GM19238 (cell line): ENCODE measurements at regions not wholly inside any gene's neighbourhood (a gene's known extent, or its start where the extent isn't known, plus 50 kb on each side); places are given as distances from the start of the nearest gene placed in this dataset.
"Not testable (repeated sequence)": the region's sequence is repeated elsewhere in the genome, so short reads cannot be mapped to it uniquely, and the experiment has no call there.

ENCODE experiments used
- DNase-seq: peaks from one replicate; pipeline ENCODE4 v3.0.0; 2011; ENCODE audit warnings: low spot score; ENCODE audit not compliant: insufficient read length

- DNase-seq = no peak
Measured at GRCh38 chr4:155473420-155474095, 96.8 kb upstream of the MAP9 start.

DNA sequence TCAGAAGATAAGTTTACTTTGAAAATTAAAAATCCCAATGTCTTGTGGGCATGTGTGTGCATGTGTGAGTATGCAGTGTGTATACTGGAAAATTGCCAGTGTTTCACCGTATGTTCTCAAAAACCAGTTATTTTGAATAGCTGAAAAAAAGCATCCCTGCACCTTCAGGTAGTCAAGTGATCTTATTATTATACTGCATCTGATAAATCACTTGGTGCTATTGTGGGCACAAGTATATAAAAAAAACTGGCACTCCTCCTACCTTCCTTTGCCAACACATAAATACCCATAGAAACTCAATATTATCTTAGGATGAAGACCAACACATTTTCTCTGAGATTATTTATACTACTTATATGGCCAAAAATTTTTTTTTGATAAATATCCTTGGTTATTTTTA, 91.5 kb upstream of the MAP9 start:
- DNase-seq = no peak

DNA sequence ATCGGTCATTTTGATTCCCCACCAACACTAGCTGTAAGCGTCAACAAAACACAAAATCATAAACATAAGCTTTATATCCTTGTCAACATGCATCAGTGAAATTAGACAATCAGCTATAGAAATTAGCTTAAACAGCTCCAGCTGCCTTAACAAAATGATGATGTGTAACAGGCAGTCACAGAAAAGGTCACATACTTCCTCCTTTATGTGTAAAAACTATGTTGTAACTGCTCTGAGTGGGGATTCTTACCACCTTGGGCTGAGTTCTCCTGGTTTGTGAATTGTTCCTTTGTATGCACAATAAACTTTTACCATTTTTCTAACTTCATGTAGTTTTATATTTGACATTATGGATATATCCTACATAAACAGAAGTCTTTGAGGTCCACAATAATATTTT, 73.9 kb upstream of the MAP9 start:
- DNase-seq = no peak

GRCh38 chr4:155445306-155445705, 68.5 kb upstream of the MAP9 start:
- no peak for DNase-seq

GRCh38 chr4:155444721-155445120, 68.0 kb upstream of the MAP9 start:
- DNase-seq = no peak

DNA sequence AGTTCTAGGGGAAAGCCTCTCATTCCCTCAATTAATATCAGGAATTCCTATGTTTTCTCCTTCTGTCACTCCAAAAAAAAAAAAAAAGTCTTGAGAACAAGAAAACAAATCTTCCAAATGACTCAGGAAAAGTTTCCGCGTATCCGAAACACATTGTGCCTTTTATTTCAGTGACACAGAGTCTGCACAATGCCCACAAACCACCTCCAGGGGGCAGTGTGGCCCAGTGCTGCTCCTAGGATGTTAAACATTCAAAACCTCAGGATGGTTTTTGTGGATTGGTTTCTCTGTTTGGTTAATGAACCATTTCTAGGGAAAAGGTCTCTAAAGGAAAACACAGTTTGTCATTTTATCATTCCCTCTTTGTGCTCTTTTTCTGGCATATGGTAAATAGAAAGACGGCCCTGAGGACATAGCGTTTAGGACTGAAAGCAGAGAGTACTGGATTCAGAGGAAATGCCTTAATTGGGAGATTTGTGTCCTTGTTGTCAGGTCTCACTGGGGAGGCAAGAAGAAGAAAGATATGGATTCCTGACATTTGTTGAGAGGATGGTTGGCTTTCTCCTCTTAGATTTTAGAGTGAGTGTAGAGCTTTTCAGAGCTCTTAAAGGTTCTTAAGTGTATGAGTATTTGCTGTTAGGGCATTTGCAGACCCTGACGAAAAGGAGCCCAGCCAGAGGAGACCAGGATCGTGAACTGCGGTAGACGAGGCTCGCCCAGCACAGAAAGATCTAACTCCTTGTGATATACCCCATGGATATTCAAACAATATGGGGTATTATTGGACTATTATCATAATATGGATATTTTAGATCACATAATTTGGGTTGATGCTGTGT, 65.7 kb upstream of the MAP9 start:
- peak; percentile 5 for DNase-seq

DNA sequence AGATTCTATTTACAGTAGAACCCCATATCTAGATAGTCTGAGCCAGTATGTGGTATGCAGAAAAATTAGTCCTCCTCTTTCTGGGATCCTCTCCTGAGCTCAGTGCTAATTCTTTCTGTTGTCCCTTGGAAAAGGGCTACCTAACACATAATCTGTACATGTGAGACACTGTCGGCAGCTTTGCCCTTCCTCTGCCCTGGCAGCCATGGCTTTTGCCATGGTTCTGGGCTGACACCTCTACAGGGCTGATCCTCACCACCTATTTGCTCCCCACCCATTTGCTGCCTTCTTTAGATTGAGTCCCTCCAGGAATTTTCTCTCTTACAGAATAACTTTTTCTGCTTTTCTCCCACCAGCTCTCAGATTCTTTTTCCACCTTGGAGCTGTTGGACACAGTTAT, 64.7 kb upstream of the MAP9 start:
- no peak for DNase-seq

DNA sequence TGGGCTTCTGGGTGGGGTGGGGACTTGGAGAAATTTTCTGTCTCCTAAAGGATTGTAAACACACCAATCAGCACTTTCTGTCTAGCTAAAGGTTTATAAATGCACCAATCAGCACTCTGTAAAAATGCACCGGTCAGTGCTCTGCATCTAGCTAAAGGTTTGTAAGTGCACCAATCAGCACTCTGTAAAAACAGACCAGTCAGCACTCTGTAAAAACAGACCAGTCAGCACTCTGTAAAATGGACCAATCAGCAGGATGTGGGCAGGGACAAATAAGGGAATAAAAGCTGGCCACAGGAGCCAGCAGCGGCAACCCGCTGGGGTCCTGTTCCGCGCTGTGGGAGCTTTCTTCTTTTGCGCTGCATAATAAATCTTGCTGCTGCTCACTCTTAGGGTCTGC, 63.0 kb upstream of the MAP9 start:
- DNase-seq = not testable (repeated sequence)

DNA sequence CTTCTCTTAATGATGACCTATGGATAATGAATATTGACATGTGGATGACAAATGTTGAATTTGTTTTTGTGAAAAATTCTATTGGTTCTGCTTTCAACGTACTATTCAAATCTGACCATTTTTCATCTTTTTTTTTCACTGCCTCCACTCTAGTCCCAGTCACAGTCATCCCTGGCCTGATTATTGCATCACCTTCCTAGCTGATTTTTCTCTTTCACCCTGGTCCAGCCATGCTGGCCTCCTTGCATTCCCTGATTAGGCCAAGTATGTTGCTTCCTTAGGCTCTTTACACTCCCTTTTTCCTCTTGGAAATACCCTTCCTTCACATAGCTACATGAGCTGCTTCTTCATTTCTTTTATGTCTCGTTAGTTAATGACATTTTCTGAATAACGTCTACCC, 58.1 kb upstream of the MAP9 start:
- no peak for DNase-seq

GRCh38 chr4:155434366-155434765, 57.6 kb upstream of the MAP9 start:
- DNase-seq = no peak

GRCh38 chr4:155433636-155434360, 57.0 kb upstream of the MAP9 start:
- DNase-seq = no peak

DNA sequence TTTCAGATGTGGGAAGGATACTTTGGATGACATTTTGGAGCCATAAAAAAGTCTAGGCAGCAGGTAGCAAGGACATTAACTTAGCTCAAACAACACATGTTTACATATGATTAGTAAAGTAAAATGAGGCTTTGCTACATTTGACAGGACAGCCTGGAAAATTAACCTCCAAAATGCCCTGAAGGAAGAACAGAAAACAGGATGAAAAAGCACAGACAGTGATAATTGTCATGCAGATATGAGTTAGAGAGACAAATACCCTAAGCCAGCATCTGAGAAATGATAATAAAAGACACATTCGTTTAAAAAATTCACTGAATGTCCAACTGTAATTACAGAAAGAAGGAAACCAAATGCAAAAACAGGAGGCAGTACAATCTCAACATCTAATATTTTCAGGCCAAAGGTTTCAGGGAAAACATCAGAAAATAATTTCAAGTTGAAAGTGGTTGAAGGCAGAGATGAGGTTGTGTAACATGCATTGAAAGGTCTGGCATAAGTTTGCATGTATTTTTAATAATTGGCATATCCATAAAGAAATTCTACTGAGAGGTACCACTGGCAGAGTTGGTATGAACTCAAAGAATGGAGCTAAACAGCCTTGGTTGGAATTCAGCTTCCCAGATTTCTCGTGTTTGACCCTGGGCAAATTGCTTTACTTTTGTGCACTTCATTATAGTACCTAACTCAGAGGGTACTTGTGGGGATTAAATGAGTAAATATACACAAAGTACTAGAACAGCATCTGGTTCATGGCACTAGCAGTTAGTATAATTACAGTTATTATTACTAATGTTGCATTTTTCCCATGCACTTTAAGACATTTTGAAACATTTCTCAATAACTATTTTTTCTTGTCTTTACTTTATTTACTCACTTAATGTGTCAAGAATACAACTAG, 54.4 kb upstream of the MAP9 start:
- no peak for DNase-seq

- DNase-seq = no peak
Measured at GRCh38 chr4:155428128-155428527, 51.4 kb upstream of the MAP9 start.

DNA sequence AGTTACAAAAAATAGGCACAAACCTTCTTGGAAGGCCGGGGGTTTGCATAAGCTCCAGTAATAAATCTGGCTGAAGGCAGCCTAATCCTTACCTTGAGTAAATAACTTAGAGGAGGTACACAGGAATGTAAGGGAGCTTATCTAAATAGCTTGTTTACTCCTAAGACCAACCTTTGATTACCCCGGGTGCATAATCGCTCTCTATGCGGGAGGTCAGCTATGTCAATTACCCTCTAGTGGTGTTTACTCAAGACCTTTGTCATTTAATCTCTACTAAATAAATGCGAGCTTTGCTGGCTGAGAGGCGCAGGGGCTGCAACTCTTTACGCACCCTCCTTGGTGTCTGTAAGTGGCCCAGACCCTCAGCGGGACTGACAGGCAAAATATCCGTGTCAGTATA, 50.2 kb upstream of the MAP9 start:
- no peak for DNase-seq
